Spleen (tissue), 11 donors: ENCODE measurements at regions not wholly inside any gene's neighbourhood (a gene's known extent, or its start where the extent isn't known, plus 50 kb on each side); places are given as distances from the start of the nearest gene placed in this dataset.

Experiments used
- DNase-seq: peaks from one replicate; pipeline ENCODE4 v3.0.0-alpha.2; 2020
- H3K27ac ChIP-seq, 8 donors: fragments of 200-600 bp; sonication (generic) in 7 of 8; 1 replicate in 4 of 8; 2 replicates in 4 of 8; pipeline versions ENCODE4 v1.5.0 to v1.8.0; 2016 to 2021; ENCODE audit warnings: inconsistent platforms in 4 of 8, mild to moderate bottlenecking in 4 of 8, moderate library complexity in 1 of 8
- H3K27me3 ChIP-seq, 7 donors: fragments of 200-600 bp; sonication (generic) in 6 of 7; replicated peaks in 1 of 7; 1 replicate in 4 of 7; 2 replicates in 3 of 7; pipeline versions ENCODE4 v1.5.0 to v1.8.0; 2016 to 2021; ENCODE audit warnings: inconsistent platforms in 3 of 7, mild to moderate bottlenecking in 1 of 7
- H3K36me3 ChIP-seq, 6 donors: fragments of 200-600 bp; sonication (generic) in 5 of 6; 1 replicate in 4 of 6; 2 replicates in 2 of 6; pipeline versions ENCODE4 v1.5.0 to v1.8.0; 2016 to 2021; ENCODE audit warnings: inconsistent platforms in 2 of 6
- H3K4me1 ChIP-seq, 6 donors: fragments of 200-600 bp; sonication (generic) in 5 of 6; 1 replicate in 3 of 6; 2 replicates in 3 of 6; pipeline versions ENCODE4 v1.5.0 to v1.8.0; 2016 to 2021; ENCODE audit warnings: inconsistent platforms in 3 of 6
- H3K4me3 ChIP-seq, 8 donors: fragments of 200-600 bp; sonication (generic) in 7 of 8; 1 replicate in 4 of 8; 2 replicates in 4 of 8; pipeline versions ENCODE4 v1.5.0 to v1.8.0; 2016 to 2021; ENCODE audit warnings: inconsistent platforms in 4 of 8, mild to moderate bottlenecking in 4 of 8, moderate library complexity in 2 of 8
- H3K9me3 ChIP-seq, 8 donors: fragments of 200-600 bp; sonication (generic) in 7 of 8; 1 replicate in 4 of 8; 2 replicates in 4 of 8; pipeline versions ENCODE4 v1.5.0 to v1.8.0; 2016 to 2021; ENCODE audit warnings: inconsistent platforms in 4 of 8
- POLR2A ChIP-seq, 3 donors: fragments of 450-650 bp; IDR thresholded peaks; one replicate each; pipeline ENCODE4 v1.5.1; 2017; ENCODE audit warnings: antibody characterized with exemption in 3 of 3, mild to moderate bottlenecking in 1 of 3
- POLR2AphosphoS5 ChIP-seq, 3 donors: sonication (generic); formaldehyde crosslinking; IDR thresholded peaks; one replicate each; pipeline ENCODE4 v1.5.1; 2017; ENCODE audit warnings: antibody characterized with exemption in 3 of 3
- WGBS, 5 donors: extraction: QIAGEN DNeasy Blood & Tissue Kit in 3 of 5; methylation state at CpG; one replicate each; pipeline versions ENCODE4 v1.1.5 to v1.1.7; 2013 to 2018; 5-methylcytosine and 5-hydroxymethylcytosine counted together
- intact Hi-C: fragments of 100-400 bp; cut with DNase I; formaldehyde crosslinking; loops from one replicate; pipeline ENCODE4 v1.15.0; 2023; ENCODE audit warnings: low total_unique reads
- TF ChIP-seq, protein P1 (sequence below), 11 experiments: fragments of 200-600 bp in 7 of 11; fragments of 450-650 bp in 4 of 11; sonication (generic) in 4 of 11; IDR thresholded peaks in 8 of 11; conservative IDR thresholded peaks in 3 of 11; 1 replicate in 7 of 11; 2 replicates in 4 of 11; pipeline versions ENCODE4 v1.4.0 to v1.8.0; 2016 to 2021; ENCODE audit warnings: antibody characterized with exemption in 11 of 11, inconsistent platforms in 4 of 11, mild to moderate bottlenecking in 1 of 11
- donor health status: healthy with polysubstance abuse.
- donor health status: DM: no; HTN: no; CAD: no; lungs with moderate emphysema.
- donor health status: DM: no; HTN: no; CAD: no.
- donor health status: Bipolar disorder and iron deficiency.
- donor health status: healthy.
- donor health status: DM: no; HTN: no; CAD: no.
- donor health status: DM: yes; HTN: yes; CAD: no.

DNA sequence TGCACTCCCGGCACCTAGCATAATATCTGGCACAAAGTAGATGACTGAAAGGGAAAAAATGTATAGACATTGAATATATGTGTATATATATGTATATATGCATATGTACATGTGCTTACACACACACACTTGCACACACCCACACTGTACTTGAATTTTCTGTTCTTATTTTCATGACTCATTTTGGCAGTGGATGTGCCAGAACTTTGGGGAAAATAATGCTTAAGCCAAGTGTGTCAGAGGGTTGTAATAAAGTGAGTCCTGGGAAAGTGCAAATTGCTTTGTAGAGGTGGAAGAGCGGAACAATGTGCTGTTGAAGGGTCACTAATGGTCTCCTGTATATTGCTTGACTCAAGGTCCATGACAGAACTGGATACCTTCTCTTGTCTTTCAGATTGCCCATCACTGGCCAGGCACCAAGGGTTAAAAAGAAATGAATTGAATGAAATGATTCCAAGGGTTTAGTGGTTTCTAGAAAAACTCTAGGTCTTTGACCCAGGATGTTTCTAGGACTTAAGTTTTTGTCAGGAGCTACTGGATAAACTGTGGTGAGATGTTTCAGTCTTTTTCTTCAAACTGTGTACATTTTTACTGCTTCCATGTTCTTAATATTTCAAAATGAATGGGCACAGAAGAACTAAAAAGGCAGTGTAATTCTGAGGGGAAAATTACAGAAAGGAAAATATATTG is 129.9 kb upstream of the MOCS2 start:
- no peaks in the 10 kb centered on the region for H3K4me1 ChIP-seq
- TF ChIP-seq POLR2A (IDR thresholded peaks at IDR 0.05) (no peak), POLR2AphosphoS5 (IDR thresholded peaks at IDR 0.05) (no peak)
- TF ChIP-seq, protein P1, sequence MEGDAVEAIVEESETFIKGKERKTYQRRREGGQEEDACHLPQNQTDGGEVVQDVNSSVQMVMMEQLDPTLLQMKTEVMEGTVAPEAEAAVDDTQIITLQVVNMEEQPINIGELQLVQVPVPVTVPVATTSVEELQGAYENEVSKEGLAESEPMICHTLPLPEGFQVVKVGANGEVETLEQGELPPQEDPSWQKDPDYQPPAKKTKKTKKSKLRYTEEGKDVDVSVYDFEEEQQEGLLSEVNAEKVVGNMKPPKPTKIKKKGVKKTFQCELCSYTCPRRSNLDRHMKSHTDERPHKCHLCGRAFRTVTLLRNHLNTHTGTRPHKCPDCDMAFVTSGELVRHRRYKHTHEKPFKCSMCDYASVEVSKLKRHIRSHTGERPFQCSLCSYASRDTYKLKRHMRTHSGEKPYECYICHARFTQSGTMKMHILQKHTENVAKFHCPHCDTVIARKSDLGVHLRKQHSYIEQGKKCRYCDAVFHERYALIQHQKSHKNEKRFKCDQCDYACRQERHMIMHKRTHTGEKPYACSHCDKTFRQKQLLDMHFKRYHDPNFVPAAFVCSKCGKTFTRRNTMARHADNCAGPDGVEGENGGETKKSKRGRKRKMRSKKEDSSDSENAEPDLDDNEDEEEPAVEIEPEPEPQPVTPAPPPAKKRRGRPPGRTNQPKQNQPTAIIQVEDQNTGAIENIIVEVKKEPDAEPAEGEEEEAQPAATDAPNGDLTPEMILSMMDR (IDR thresholded peaks at IDR 0.05 in 8 of 11, conservative IDR thresholded peaks at IDR 0.05 in 3 of 11): no peak
- no peak overlapping the region for H3K27ac ChIP-seq
- WGBS, 5 donors: 91 to 97% (median 94%) methylated on average over 2 of the region's 2 CpGs
- H3K4me3 ChIP-seq: no peak overlapping the region
- H3K9me3 ChIP-seq: no peaks in the 10 kb centered on the region
- intact Hi-C loops: no loop called here
- DNase-seq: no peak
- no peaks in the 10 kb centered on the region for H3K36me3 ChIP-seq
- H3K27me3 ChIP-seq: no peaks in the 10 kb centered on the region

DNA sequence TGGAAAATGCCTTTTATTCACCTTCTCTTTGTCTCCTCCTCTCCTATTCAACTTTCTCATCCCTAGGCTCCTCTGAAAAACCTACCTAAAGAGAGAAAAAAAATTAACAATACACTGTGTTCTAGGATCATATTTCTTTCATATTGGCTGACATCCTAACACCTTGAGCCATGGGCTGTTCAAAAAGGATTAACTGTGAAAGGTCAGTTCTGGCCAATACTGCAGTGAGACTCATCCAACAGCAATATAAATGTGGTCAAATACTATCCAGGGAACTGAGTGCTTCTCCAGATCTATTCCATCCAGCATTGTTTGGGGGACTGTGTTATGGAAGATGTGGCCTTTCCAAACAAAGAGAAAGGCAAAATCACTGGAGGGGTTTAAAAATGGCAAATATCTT is 131.1 kb upstream of the MOCS2 start:
- no peak overlapping the region for H3K4me3 ChIP-seq
- no peaks in the 10 kb centered on the region for H3K36me3 ChIP-seq
- no peak overlapping the region for H3K27ac ChIP-seq
- no peaks in the 10 kb centered on the region for H3K27me3 ChIP-seq
- DNase-seq: no peak
- TF ChIP-seq, protein P1 (IDR thresholded peaks at IDR 0.05 in 8 of 11, conservative IDR thresholded peaks at IDR 0.05 in 3 of 11): no peak
- TF ChIP-seq POLR2AphosphoS5 (IDR thresholded peaks at IDR 0.05): no peak
- no peak for TF ChIP-seq POLR2A (IDR thresholded peaks at IDR 0.05)
- H3K4me1 ChIP-seq: no peaks in the 10 kb centered on the region
- intact Hi-C loops: no loop called here
- no peaks in the 10 kb centered on the region for H3K9me3 ChIP-seq

DNA sequence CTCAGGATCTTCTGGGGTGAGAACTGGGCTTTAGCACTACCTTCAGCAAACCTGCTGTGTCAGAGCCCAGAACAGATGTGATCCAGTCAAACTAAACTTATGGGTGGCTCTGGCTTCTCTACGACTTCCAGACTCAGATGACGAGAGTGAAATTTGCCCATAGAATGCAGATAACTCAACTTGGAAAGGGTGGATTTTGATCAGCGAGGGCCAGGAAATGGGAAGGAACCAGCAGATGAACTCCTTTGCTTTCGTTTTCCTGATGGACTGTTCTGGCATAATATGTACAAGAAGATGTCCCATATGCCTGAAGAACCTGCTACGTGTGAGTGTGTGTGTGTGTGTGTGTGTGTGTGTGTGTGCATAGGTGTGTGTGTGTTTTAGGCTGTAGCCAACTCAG is 132.0 kb upstream of the MOCS2 start:
- H3K4me3 ChIP-seq: no peak overlapping the region
- H3K9me3 ChIP-seq: no peaks in the 10 kb centered on the region
- intact Hi-C loops: no loop called here
- 66 to 88% (median 72%) methylated on average over 5 of the region's 5 CpGs for WGBS, 5 donors
- no peaks in the 10 kb centered on the region for H3K27me3 ChIP-seq
- no peaks in the 10 kb centered on the region for H3K4me1 ChIP-seq
- no peak for TF ChIP-seq POLR2AphosphoS5 (IDR thresholded peaks at IDR 0.05)
- TF ChIP-seq, protein P1 (IDR thresholded peaks at IDR 0.05 in 8 of 11, conservative IDR thresholded peaks at IDR 0.05 in 3 of 11): no peak
- TF ChIP-seq POLR2A (IDR thresholded peaks at IDR 0.05): no peak
- no peaks in the 10 kb centered on the region for H3K36me3 ChIP-seq
- no peak overlapping the region for H3K27ac ChIP-seq
- no peak for DNase-seq

DNA sequence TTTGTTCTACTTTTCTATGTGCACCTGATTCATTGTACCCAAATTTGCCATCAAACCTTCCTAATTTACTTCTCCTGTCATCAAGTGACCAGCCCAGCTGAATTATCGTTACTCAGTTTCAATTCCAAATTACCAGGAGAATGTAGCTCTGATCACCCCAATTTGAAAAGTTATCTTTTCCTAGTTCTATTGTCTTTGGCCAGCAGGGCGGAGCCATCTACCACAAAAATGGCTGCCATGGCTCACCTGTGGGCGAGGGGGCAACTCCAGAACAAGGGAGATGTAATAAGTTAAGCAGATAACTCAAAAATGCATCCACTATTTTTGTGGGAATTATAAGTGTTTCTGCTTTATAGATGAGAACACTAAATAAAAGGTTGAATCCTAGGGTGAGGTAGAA is 133.8 kb upstream of the MOCS2 start:
- H3K36me3 ChIP-seq: no peaks in the 10 kb centered on the region
- TF ChIP-seq POLR2AphosphoS5 (IDR thresholded peaks at IDR 0.05): no peak
- no peak for TF ChIP-seq POLR2A (IDR thresholded peaks at IDR 0.05)
- TF ChIP-seq, protein P1 (IDR thresholded peaks at IDR 0.05 in 8 of 11, conservative IDR thresholded peaks at IDR 0.05 in 3 of 11): no peak
- intact Hi-C loops: no loop called here
- DNase-seq: no peak
- H3K9me3 ChIP-seq: no peaks in the 10 kb centered on the region
- H3K27ac ChIP-seq: no peak overlapping the region
- H3K4me3 ChIP-seq: no peak overlapping the region
- no peaks in the 10 kb centered on the region for H3K4me1 ChIP-seq
- WGBS, 5 donors: 71 to 87% (median 73%) methylated on average over 3 of the region's 3 CpGs
- no peaks in the 10 kb centered on the region for H3K27me3 ChIP-seq
